Astrocyte (in vitro differentiated cells and primary cell): ENCODE measurements at regions not wholly inside any gene's neighbourhood (a gene's known extent, or its start where the extent isn't known, plus 50 kb on each side); places are given as distances from the start of the nearest gene placed in this dataset.

ENCODE experiments used
- DNase-seq: peaks from one replicate; pipeline ENCODE4 v3.0.0-alpha.2; 2010; ENCODE audit warnings: low read depth
- FAIRE-seq: peaks from 2 replicates; lab custom pipeline; 2011; peaks lifted over from hg19 to GRCh38; lab: Jason Lieb, UNC
- H2AFZ ChIP-seq: 2 replicates; pipeline ENCODE4 v1.6.0; 2012; ENCODE audit warnings: low read depth, low read length, inconsistent platforms
- H3K27ac ChIP-seq: 2 replicates; pipeline ENCODE4 v1.5.1; 2011; ENCODE audit warnings: low read depth, low read length, inconsistent platforms
- H3K27me3 ChIP-seq: 2 replicates; pipeline ENCODE4 v1.6.0; 2011; ENCODE audit warnings: low read length, inconsistent platforms; ENCODE audit not compliant: insufficient read depth
- H3K36me3 ChIP-seq: 2 replicates; pipeline ENCODE4 v1.5.1; 2011; ENCODE audit warnings: low read length, inconsistent platforms; ENCODE audit not compliant: insufficient read depth
- H3K4me1 ChIP-seq: 2 replicates; pipeline ENCODE4 v1.5.1; 2011; ENCODE audit warnings: low read length, inconsistent platforms; ENCODE audit not compliant: insufficient read depth
- H3K4me2 ChIP-seq: 2 replicates; pipeline ENCODE4 v1.6.0; 2012; ENCODE audit warnings: low read length, inconsistent platforms
- H3K4me3 ChIP-seq: 2 replicates; pipeline ENCODE4 v1.5.1; 2011; ENCODE audit warnings: low read depth, mild to moderate bottlenecking, low read length, inconsistent platforms; ENCODE audit not compliant: insufficient read depth
- H3K79me2 ChIP-seq: 2 replicates; pipeline ENCODE4 v1.6.0; 2012; ENCODE audit warnings: mild to moderate bottlenecking, low read length, inconsistent platforms; ENCODE audit not compliant: insufficient read depth
- H3K9ac ChIP-seq: 2 replicates; pipeline ENCODE4 v1.6.0; 2012; ENCODE audit warnings: mild to moderate bottlenecking, low read length, inconsistent platforms
- H3K9me3 ChIP-seq: 2 replicates; pipeline ENCODE4 v1.5.1; 2012; ENCODE audit warnings: low read depth, mild to moderate bottlenecking, low read length, inconsistent platforms; ENCODE audit not compliant: insufficient read depth
- H4K20me1 ChIP-seq: 2 replicates; pipeline ENCODE4 v1.6.0; 2012; ENCODE audit warnings: low read length, inconsistent platforms; ENCODE audit not compliant: insufficient read depth
- H3K27ac Mint-ChIP-seq: one replicate; pipeline ENCODE4 v1.8.0; 2021; ENCODE audit warnings: mild to moderate bottlenecking, mixed read lengths; ENCODE audit not compliant: unreplicated experiment
- H3K27me3 Mint-ChIP-seq: one replicate; pipeline ENCODE4 v1.8.0; 2021; ENCODE audit warnings: low read depth, mixed read lengths; ENCODE audit not compliant: unreplicated experiment
- H3K36me3 Mint-ChIP-seq: one replicate; pipeline ENCODE4 v1.8.0; 2021; ENCODE audit warnings: low read depth, mixed read lengths; ENCODE audit not compliant: unreplicated experiment
- H3K4me1 Mint-ChIP-seq: one replicate; pipeline ENCODE4 v1.8.0; 2021; ENCODE audit warnings: low read depth, mixed read lengths; ENCODE audit not compliant: unreplicated experiment
- H3K4me3 Mint-ChIP-seq: one replicate; pipeline ENCODE4 v1.8.0; 2021; ENCODE audit warnings: mild to moderate bottlenecking, moderate library complexity, mixed read lengths; ENCODE audit not compliant: unreplicated experiment
- H3K9me3 Mint-ChIP-seq: one replicate; pipeline ENCODE4 v1.8.0; 2021; ENCODE audit warnings: mild to moderate bottlenecking, mixed read lengths; ENCODE audit not compliant: unreplicated experiment
- EZH2 ChIP-seq: IDR thresholded peaks from 2 replicates; pipeline ENCODE4 v1.6.1; 2012; ENCODE audit warnings: mild to moderate bottlenecking, low read length, inconsistent platforms; ENCODE audit not compliant: insufficient read depth
- TF ChIP-seq, protein P1 (sequence below): IDR thresholded peaks from 2 replicates; pipeline ENCODE4 v1.5.1; 2011; ENCODE audit warnings: low read depth, mild to moderate bottlenecking, inconsistent platforms, low read length, moderate library complexity; ENCODE audit not compliant: insufficient read depth

DNA sequence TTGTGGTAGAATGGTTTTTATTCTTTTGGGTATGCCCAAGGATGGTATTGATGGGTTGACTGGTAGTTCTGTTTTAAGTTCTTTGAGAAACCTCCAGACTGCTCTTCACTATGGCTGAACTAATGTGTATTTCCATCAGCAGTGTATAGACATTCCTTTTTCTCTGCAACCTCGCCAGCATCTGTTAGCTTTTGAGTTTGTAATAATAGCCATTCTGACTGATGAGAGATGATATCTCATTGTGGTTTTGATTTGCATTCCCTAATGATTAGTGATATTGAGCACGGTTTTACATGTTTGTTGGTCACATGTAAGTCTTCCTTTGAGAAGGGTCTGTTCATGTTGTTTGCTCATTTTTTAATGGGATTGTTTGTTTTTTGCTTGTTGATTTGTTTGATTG is 1348.7 kb upstream of the NXPH2 start:
- Histone ChIP-seq H3K9ac (no peak overlapping the region), H3K9me3 (no peaks in the 10 kb centered on the region), H3K36me3 (no peaks in the 10 kb centered on the region), H2AFZ (no peak overlapping the region), H3K79me2 (no peaks in the 10 kb centered on the region), H3K27ac (no peak overlapping the region), H3K4me1 (no peaks in the 10 kb centered on the region), H3K4me3 (no peak overlapping the region), H3K27me3 (no peaks in the 10 kb centered on the region), H3K4me2 (no peak overlapping the region), H4K20me1 (no peaks in the 10 kb centered on the region)
- Mint-ChIP-seq H3K36me3 (no peaks in the 10 kb centered on the region), H3K4me1 (no peaks in the 10 kb centered on the region), H3K27ac (no peak overlapping the region), H3K27me3 (no peaks in the 10 kb centered on the region), H3K9me3 (no peaks in the 10 kb centered on the region), H3K4me3 (no peak overlapping the region)
- FAIRE-seq (no peak), DNase-seq (peak; percentile 0)
- TF ChIP-seq EZH2: no peak
- TF ChIP-seq, protein P1, sequence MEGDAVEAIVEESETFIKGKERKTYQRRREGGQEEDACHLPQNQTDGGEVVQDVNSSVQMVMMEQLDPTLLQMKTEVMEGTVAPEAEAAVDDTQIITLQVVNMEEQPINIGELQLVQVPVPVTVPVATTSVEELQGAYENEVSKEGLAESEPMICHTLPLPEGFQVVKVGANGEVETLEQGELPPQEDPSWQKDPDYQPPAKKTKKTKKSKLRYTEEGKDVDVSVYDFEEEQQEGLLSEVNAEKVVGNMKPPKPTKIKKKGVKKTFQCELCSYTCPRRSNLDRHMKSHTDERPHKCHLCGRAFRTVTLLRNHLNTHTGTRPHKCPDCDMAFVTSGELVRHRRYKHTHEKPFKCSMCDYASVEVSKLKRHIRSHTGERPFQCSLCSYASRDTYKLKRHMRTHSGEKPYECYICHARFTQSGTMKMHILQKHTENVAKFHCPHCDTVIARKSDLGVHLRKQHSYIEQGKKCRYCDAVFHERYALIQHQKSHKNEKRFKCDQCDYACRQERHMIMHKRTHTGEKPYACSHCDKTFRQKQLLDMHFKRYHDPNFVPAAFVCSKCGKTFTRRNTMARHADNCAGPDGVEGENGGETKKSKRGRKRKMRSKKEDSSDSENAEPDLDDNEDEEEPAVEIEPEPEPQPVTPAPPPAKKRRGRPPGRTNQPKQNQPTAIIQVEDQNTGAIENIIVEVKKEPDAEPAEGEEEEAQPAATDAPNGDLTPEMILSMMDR: no peak

- no peak overlapping the region for H3K4me2 ChIP-seq
- Mint-ChIP-seq H3K4me1 (peaks cover 6% of the 10 kb centered on the region), H3K9me3 (no peaks in the 10 kb centered on the region), H3K27me3 (no peaks in the 10 kb centered on the region), H3K27ac (no peak overlapping the region), H3K36me3 (no peaks in the 10 kb centered on the region), H3K4me3 (no peak overlapping the region)
- no peak overlapping the region for H3K4me3 ChIP-seq
- no peaks in the 10 kb centered on the region for H3K27me3 ChIP-seq
- no peaks in the 10 kb centered on the region for H3K79me2 ChIP-seq
- FAIRE-seq (no peak), DNase-seq (peak; percentile 30)
- TF ChIP-seq, protein P1: no peak
- TF ChIP-seq EZH2: no peak
- no peaks in the 10 kb centered on the region for H3K4me1 ChIP-seq
- no peaks in the 10 kb centered on the region for H3K9me3 ChIP-seq
- no peaks in the 10 kb centered on the region for H3K36me3 ChIP-seq
- H3K9ac ChIP-seq: no peak overlapping the region
- H3K27ac ChIP-seq: no peak overlapping the region
- H2AFZ ChIP-seq: no peak overlapping the region
- H4K20me1 ChIP-seq: no peaks in the 10 kb centered on the region
Measured at GRCh38 chr2:140122001-140122400, 1341.8 kb upstream of the NXPH2 start.

DNA sequence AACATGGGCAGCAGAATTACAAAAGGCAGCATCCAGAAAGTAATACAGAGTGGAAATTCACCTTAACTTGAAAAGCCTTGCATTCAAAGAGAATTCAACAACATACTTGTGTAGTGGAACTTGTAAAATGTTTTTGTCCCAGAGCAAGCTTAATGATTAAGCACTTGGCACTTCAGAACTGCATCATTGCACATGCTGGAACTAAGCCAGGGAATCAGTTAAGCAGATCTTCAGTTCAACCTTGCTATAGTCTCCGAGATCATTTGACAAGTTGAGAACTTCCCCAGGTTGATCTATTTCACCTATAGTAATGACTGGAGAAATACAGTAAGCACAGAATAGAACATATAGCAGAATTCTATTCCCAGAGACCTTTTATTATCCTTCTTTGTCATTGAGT is 1337.2 kb upstream of the NXPH2 start:
- no peak overlapping the region for H3K27ac Mint-ChIP-seq
- DNase-seq (no peak), FAIRE-seq (no peak)
- Histone ChIP-seq H3K4me3 (no peak overlapping the region), H2AFZ (no peak overlapping the region), H4K20me1 (no peaks in the 10 kb centered on the region), H3K9ac (no peak overlapping the region), H3K4me1 (no peaks in the 10 kb centered on the region), H3K27ac (no peak overlapping the region), H3K36me3 (no peaks in the 10 kb centered on the region), H3K9me3 (no peaks in the 10 kb centered on the region), H3K27me3 (no peaks in the 10 kb centered on the region), H3K4me2 (no peak overlapping the region), H3K79me2 (no peaks in the 10 kb centered on the region)
- no peaks in the 10 kb centered on the region for H3K9me3 Mint-ChIP-seq
- H3K27me3 Mint-ChIP-seq: no peaks in the 10 kb centered on the region
- H3K4me1 Mint-ChIP-seq: peaks cover 6% of the 10 kb centered on the region
- TF ChIP-seq, protein P1: no peak
- TF ChIP-seq EZH2: no peak
- H3K36me3 Mint-ChIP-seq: no peaks in the 10 kb centered on the region
- H3K4me3 Mint-ChIP-seq: no peak overlapping the region
